Trophoblast cell (in vitro differentiated cells and primary cell): ENCODE measurements at regions not wholly inside any gene's neighbourhood (a gene's known extent, or its start where the extent isn't known, plus 50 kb on each side); places are given as distances from the start of the nearest gene placed in this dataset.

Experiments
- DNase-seq, 2 donors: peaks; one replicate each; pipeline ENCODE4 v3.0.0-alpha.2; 2016
- H2AFZ ChIP-seq: 2 replicates; pipeline ENCODE4 v1.6.1; 2013; ENCODE audit warnings: low read length, moderate library complexity, mild to moderate bottlenecking; ENCODE audit not compliant: insufficient read depth, poor library complexity
- H2AK5ac ChIP-seq: 2 replicates; pipeline ENCODE4 v1.6.1; 2013; ENCODE audit warnings: mild to moderate bottlenecking, low read length
- H2BK120ac ChIP-seq: 2 replicates; pipeline ENCODE4 v1.6.1; 2013; ENCODE audit warnings: low read length, mild to moderate bottlenecking, moderate library complexity; ENCODE audit not compliant: insufficient read depth, poor library complexity
- H2BK12ac ChIP-seq: 2 replicates; pipeline ENCODE4 v1.6.1; 2013; ENCODE audit warnings: mild to moderate bottlenecking, low read length, moderate library complexity
- H2BK5ac ChIP-seq: 2 replicates; pipeline ENCODE4 v1.6.1; 2013; ENCODE audit warnings: low read length, low read depth, moderate library complexity, mild to moderate bottlenecking; ENCODE audit not compliant: poor library complexity
- H3K14ac ChIP-seq: 2 replicates; pipeline ENCODE4 v1.6.1; 2013; ENCODE audit warnings: mild to moderate bottlenecking, low read length
- H3K18ac ChIP-seq: 2 replicates; pipeline ENCODE4 v1.6.1; 2013; ENCODE audit warnings: mild to moderate bottlenecking, low read length
- H3K23ac ChIP-seq: 2 replicates; pipeline ENCODE4 v1.6.1; 2013; ENCODE audit warnings: low read length
- H3K27ac ChIP-seq: 2 replicates; pipeline ENCODE4 v1.5.1; 2013; ENCODE audit warnings: low read depth, mild to moderate bottlenecking, inconsistent platforms, low read length, moderate library complexity
- H3K27me3 ChIP-seq: 2 replicates; pipeline ENCODE4 v1.6.1; 2013; ENCODE audit warnings: inconsistent platforms, mild to moderate bottlenecking, low read length, moderate library complexity; ENCODE audit not compliant: insufficient read depth
- H3K36me3 ChIP-seq, 2 experiments: 1 replicate in 1 of 2; 2 replicates in 1 of 2; pipeline ENCODE4 v1.6.1; 2013; ENCODE audit warnings: low read length in 2 of 2, mild to moderate bottlenecking in 2 of 2, moderate library complexity in 1 of 2; ENCODE audit not compliant: insufficient read depth in 2 of 2, control insufficient read depth in 1 of 2
- H3K4ac ChIP-seq: 2 replicates; pipeline ENCODE4 v1.6.1; 2013; ENCODE audit warnings: low read depth, mild to moderate bottlenecking, low read length, moderate library complexity
- H3K4me1 ChIP-seq, 2 experiments: 1 replicate in 1 of 2; 2 replicates in 1 of 2; pipeline ENCODE4 v1.6.1; 2013; ENCODE audit warnings: low read length in 2 of 2, mild to moderate bottlenecking in 2 of 2, moderate library complexity in 1 of 2; ENCODE audit not compliant: insufficient read depth in 2 of 2, control insufficient read depth in 1 of 2
- H3K4me2 ChIP-seq: 2 replicates; pipeline ENCODE4 v1.6.1; 2013; ENCODE audit warnings: inconsistent platforms, mild to moderate bottlenecking, low read length, moderate library complexity
- H3K4me3 ChIP-seq: 2 replicates; pipeline ENCODE4 v1.5.1; 2013; ENCODE audit warnings: mild to moderate bottlenecking, low read depth, low read length, inconsistent platforms
- H3K79me1 ChIP-seq: one replicate; pipeline ENCODE4 v1.6.1; 2013; ENCODE audit warnings: low read length
- H3K79me2 ChIP-seq: 2 replicates; pipeline ENCODE4 v1.6.1; 2013; ENCODE audit warnings: low read length, mild to moderate bottlenecking; ENCODE audit not compliant: control insufficient read depth, insufficient read depth, poor library complexity
- H3K9ac ChIP-seq: 2 replicates; pipeline ENCODE4 v1.6.1; 2013; ENCODE audit warnings: mild to moderate bottlenecking, low read length
- H3K9me3 ChIP-seq: 2 replicates; pipeline ENCODE4 v1.6.1; 2013; ENCODE audit warnings: low read depth, mild to moderate bottlenecking, control low read depth, inconsistent platforms, low read length; ENCODE audit not compliant: insufficient read depth
- H4K12ac ChIP-seq: 2 replicates; pipeline ENCODE4 v1.6.1; 2013; ENCODE audit warnings: low read depth, mild to moderate bottlenecking, low read length, moderate library complexity
- H4K8ac ChIP-seq: 2 replicates; pipeline ENCODE4 v1.6.1; 2013; ENCODE audit warnings: low read depth, mild to moderate bottlenecking, low read length, moderate library complexity
- H4K91ac ChIP-seq: one replicate; pipeline ENCODE4 v1.6.1; 2013; ENCODE audit warnings: low read depth, mild to moderate bottlenecking, low read length, moderate library complexity
- WGBS: extraction: QIAGEN DNeasy Blood & Tissue Kit; methylation state at CpG from one replicate; pipeline ENCODE4 v1.1.7; 2013; ENCODE audit warnings: missing lambda C conversion rate; ENCODE audit not compliant: insufficient read length, insufficient coverage; ENCODE audit errors: extremely low coverage; 5-methylcytosine and 5-hydroxymethylcytosine counted together

DNA sequence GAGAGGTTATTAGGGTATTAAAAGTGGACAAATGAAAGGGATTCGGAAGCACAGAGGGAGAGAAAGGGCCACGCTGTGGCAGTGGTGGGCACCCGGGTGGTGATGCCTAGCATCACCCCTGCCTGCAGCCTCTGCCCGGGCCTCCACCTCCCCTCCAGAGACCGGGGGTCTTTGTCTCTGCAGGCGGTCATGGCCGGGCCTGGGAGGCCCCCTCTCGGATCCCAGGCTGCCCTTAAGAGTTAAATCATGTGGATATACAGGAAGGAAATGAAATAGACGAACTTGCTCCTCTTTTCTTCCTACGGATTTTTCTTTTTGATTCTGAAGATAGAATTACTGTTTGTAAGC is 319.6 kb downstream of the ZNF536 start:
- no peaks in the 10 kb centered on the region for H3K79me2 ChIP-seq
- no peak overlapping the region for H3K14ac ChIP-seq
- no peak overlapping the region for H2AK5ac ChIP-seq
- no peak overlapping the region for H4K12ac ChIP-seq
- H3K4me1 ChIP-seq: no peaks in the 10 kb centered on the region
- no peak overlapping the region for H3K9ac ChIP-seq
- DNase-seq: no peak
- no peak overlapping the region for H3K4ac ChIP-seq
- no peak overlapping the region for H2BK5ac ChIP-seq
- no peak overlapping the region for H4K8ac ChIP-seq
- H3K27ac ChIP-seq: no peak overlapping the region
- no peak overlapping the region for H2AFZ ChIP-seq
- no peak overlapping the region for H2BK12ac ChIP-seq
- no CpG with 5 or more reads among the region's 10 CpGs for WGBS
- no peaks in the 10 kb centered on the region for H3K9me3 ChIP-seq
- H3K79me1 ChIP-seq: no peaks in the 10 kb centered on the region
- H3K4me2 ChIP-seq: no peak overlapping the region
- H3K23ac ChIP-seq: no peak overlapping the region
- H3K4me3 ChIP-seq: no peak overlapping the region
- H2BK120ac ChIP-seq: no peak overlapping the region
- no peaks in the 10 kb centered on the region for H3K27me3 ChIP-seq
- H4K91ac ChIP-seq: no peak overlapping the region
- H3K36me3 ChIP-seq: no peaks in the 10 kb centered on the region
- H3K18ac ChIP-seq: no peak overlapping the region

DNA sequence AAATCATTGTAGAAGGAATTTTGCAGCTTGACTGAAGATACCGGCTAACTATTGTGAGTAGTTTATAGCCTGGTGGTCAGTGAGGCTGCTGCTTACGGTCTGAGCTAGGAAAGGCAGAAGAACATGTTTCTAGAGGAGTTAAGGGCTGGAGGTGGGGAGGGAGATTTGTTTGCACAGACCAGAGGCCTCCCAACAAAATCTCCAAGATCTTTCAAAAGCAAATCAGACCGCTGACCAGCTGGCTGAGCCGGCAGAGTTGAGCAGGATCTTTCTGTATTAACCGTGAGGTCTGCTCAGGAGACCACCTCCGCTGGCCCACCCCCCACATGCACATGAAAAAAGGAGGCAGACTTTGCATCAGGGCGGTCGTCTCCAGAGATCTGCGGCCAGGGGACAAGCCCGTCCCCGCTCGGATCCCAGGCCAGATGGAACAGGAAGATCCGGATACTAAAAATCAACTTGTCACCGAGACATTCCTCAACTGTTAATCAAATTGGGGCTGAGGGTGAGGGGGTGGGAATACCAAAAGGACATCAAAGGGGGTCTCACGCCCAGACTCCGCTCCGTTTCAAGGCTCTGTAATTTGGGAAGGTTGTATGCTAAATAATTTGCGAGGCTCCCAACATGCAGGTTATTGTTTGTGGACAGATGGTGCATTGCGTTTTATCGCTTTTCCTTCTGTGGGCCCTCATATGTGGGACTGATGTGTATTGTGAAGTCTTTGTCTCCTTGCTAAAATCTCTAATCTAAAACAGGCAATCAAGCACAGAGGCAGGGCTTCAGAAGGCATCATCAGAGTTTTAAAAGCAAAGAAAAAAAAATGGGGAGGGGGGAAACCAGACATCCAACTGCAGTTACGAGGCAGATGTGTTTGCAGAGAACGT is 319.0 kb downstream of the ZNF536 start:
- Histone ChIP-seq H3K9me3 (no peaks in the 10 kb centered on the region), H4K91ac (no peak overlapping the region), H3K4ac (no peak overlapping the region), H3K27ac (no peak overlapping the region), H2BK12ac (no peak overlapping the region), H3K27me3 (no peaks in the 10 kb centered on the region), H4K8ac (no peak overlapping the region), H2AK5ac (no peak overlapping the region), H3K79me1 (no peaks in the 10 kb centered on the region), H3K14ac (no peak overlapping the region), H2BK120ac (no peak overlapping the region), H3K4me1 (no peaks in the 10 kb centered on the region), H3K36me3 (no peaks in the 10 kb centered on the region), H3K4me3 (no peak overlapping the region), H2BK5ac (no peak overlapping the region), H3K23ac (no peak overlapping the region), H3K9ac (no peak overlapping the region), H3K18ac (no peak overlapping the region), H3K79me2 (no peaks in the 10 kb centered on the region), H2AFZ (no peak overlapping the region), H3K4me2 (no peak overlapping the region), H4K12ac (no peak overlapping the region)
- DNase-seq: no peak
- no CpG with 5 or more reads among the region's 22 CpGs for WGBS

DNA sequence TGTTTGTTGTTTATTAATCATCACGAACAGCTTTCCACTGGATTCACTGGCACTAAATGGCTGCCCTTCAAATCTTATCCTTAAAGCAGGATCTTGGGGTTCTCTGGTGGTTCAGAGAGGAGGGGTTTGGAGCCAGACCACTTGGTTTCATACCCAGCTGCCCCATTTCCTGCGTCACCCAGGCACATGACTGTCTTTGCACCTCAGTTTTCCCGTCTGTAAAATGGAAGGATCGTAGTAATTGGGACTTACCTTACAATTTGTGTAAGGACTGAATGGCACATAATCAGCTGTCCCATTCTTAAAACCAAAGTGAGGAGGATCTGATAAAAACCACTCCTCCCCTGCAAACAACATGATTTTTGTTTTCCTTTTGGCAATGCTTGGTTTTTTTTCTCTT is 318.3 kb downstream of the ZNF536 start:
- no peak overlapping the region for H4K8ac ChIP-seq
- H3K4ac ChIP-seq: no peak overlapping the region
- no peaks in the 10 kb centered on the region for H3K27me3 ChIP-seq
- no peak overlapping the region for H3K9ac ChIP-seq
- H3K23ac ChIP-seq: no peak overlapping the region
- H3K4me1 ChIP-seq: no peaks in the 10 kb centered on the region
- H3K36me3 ChIP-seq: no peaks in the 10 kb centered on the region
- no peak overlapping the region for H2AFZ ChIP-seq
- no peak overlapping the region for H3K4me3 ChIP-seq
- no peaks in the 10 kb centered on the region for H3K9me3 ChIP-seq
- no peak overlapping the region for H2BK5ac ChIP-seq
- H2AK5ac ChIP-seq: no peak overlapping the region
- H3K14ac ChIP-seq: no peak overlapping the region
- H2BK120ac ChIP-seq: no peak overlapping the region
- H3K4me2 ChIP-seq: no peak overlapping the region
- H3K79me2 ChIP-seq: no peaks in the 10 kb centered on the region
- no peak overlapping the region for H2BK12ac ChIP-seq
- WGBS: no CpG with 5 or more reads among the region's 4 CpGs
- no peak overlapping the region for H3K18ac ChIP-seq
- DNase-seq: no peak
- H3K27ac ChIP-seq: no peak overlapping the region
- H3K79me1 ChIP-seq: no peaks in the 10 kb centered on the region
- H4K12ac ChIP-seq: no peak overlapping the region
- no peak overlapping the region for H4K91ac ChIP-seq

DNA sequence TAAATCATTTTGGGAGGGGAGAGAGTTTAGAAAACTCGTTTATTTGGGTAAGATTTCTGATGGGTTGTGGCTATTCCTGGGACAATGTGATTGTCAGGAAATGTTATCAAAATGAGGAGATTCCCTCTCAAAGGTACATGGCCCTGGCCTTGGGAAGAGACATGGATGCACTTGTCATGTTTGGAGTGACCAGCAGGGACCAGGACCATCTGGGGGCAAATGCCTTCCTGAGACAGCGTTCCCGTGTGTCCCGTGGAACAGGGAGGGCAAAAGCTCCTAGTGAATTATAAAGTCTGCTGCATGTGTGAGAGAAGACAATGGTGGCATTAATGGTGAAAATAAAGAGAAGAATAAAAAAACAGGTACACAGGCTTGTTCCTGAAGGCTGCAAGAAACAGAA is 317.3 kb downstream of the ZNF536 start:
- Histone ChIP-seq H4K8ac (no peak overlapping the region), H2AK5ac (no peak overlapping the region), H4K12ac (no peak overlapping the region), H3K9ac (no peak overlapping the region), H3K4me2 (no peak overlapping the region), H3K4me1 (no peaks in the 10 kb centered on the region), H2AFZ (no peak overlapping the region), H2BK120ac (no peak overlapping the region), H3K4me3 (no peak overlapping the region), H3K23ac (no peak overlapping the region), H3K79me1 (no peaks in the 10 kb centered on the region), H3K36me3 (no peaks in the 10 kb centered on the region), H3K4ac (no peak overlapping the region), H2BK5ac (no peak overlapping the region), H3K79me2 (no peaks in the 10 kb centered on the region), H3K9me3 (no peaks in the 10 kb centered on the region), H3K27me3 (no peaks in the 10 kb centered on the region), H2BK12ac (no peak overlapping the region), H3K18ac (no peak overlapping the region), H3K14ac (no peak overlapping the region), H3K27ac (no peak overlapping the region), H4K91ac (no peak overlapping the region)
- no CpG with 5 or more reads among the region's 4 CpGs for WGBS
- no peak for DNase-seq
